ENCODE measurements at regions not wholly inside any gene's neighbourhood (a gene's known extent, or its start where the extent isn't known, plus 50 kb on each side); places are given as distances from the start of the nearest gene placed in this dataset.

- H3K27me3 ChIP-seq: no peaks in the 10 kb centered on the region
- H3K4me3 ChIP-seq: no peak overlapping the region
- no peak for TF ChIP-seq Cebpa-rat (IDR thresholded peaks at IDR 0.05)
Observed at GRCh38 chr3:186487819-186488218, 56.4 kb downstream of the CRYGS start.

DNA sequence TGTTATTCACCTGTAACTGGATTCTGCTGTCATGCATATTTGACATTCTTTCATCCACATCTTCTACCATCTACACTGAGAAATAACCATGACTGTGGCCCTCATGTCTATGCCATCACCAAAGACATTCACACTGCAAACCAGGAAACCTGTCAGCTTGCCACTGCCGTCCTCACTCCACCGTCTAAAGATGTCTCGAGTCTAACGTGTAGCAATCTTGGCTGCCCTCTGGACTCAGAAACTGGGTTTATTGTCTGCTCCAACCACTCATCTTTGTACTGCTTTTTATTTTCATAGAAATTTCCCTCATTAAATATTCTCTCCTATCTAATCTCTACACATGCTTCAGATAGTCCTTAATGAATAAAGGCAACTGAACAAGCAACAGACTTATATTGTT lies 57.1 kb downstream of the CRYGS start:
- H3K4me1 ChIP-seq: peaks cover 0 to under 1% (median 0%) of the 10 kb centered on the region in 10 experiments; a peak in 3 of 20 replicates
- H3K9me3 ChIP-seq (replicated peaks in 1 of 11): no peaks in the 10 kb centered on the region
- H3K4me3 ChIP-seq: no peak overlapping the region
- no peaks in the 10 kb centered on the region for H3K27me3 ChIP-seq
- no peaks in the 10 kb centered on the region for H4K20me1 ChIP-seq
- no peak overlapping the region for H3K9ac ChIP-seq
- no peaks in the 10 kb centered on the region for H3K36me3 ChIP-seq
- no peak overlapping the region for H3K27ac ChIP-seq
- H3K4me2 ChIP-seq: no peak overlapping the region
- TF ChIP-seq Cebpa-rat (IDR thresholded peaks at IDR 0.05): no peak

More at GRCh38 chr3:186487819-186488218, 56.4 kb downstream of the CRYGS start:
- Histone ChIP-seq H3K9me3 (replicated peaks in 1 of 11) (no peaks in the 10 kb centered on the region), H3K27ac (no peak overlapping the region), H3K4me2 (no peak overlapping the region), H4K20me1 (no peaks in the 10 kb centered on the region), H3K4me1 (no peaks in the 10 kb centered on the region), H3K9ac (no peak overlapping the region), H3K36me3 (no peaks in the 10 kb centered on the region)

DNA sequence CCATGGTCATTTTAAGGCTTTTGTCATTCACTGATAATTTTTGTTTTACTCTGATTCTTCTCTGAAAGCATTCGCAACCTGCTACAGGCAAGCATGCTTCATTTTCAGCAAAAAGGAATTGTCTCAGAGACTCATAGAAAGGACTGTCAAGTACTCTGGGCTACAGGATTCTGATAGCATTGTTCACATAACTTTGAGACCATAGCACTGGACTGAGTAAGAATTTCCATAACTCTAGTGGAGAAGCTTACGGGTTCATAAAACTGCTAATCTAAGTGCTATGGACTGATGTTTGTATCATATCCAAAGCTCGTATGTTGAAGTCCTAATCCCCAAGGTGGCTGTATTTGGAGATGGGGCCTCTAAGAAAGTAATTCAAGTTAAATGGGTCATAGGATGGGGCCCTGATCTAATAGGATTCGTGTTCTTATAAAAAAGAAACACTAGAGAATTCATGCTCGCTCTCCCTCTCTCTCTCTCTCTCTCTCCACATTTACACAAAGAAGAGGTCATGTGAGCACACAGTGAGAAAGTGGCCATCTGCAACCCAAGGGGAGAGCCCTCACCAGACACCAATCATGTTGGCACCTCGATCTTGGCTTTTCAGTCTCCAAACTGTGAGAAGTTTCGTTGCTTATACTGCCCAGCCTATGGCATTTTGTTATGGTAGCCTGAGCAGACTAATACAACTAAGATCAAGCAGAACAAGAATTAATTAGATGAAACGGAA lies 60.4 kb downstream of the CRYGS start:
- H3K27ac ChIP-seq: no peak overlapping the region
- H4K20me1 ChIP-seq: no peaks in the 10 kb centered on the region
- no peaks in the 10 kb centered on the region for H3K36me3 ChIP-seq
- H3K9me3 ChIP-seq (replicated peaks in 1 of 11): no peaks in the 10 kb centered on the region
- H3K4me2 ChIP-seq: no peak overlapping the region
- H3K27me3 ChIP-seq: no peaks in the 10 kb centered on the region
- no peak for TF ChIP-seq Cebpa-rat (IDR thresholded peaks at IDR 0.05)
- H3K4me3 ChIP-seq: no peak overlapping the region
- H3K4me1 ChIP-seq: peaks cover 8 to 15% (median 14%) of the 10 kb centered on the region in 10 experiments; a peak in 18 of 20 replicates
- H3K9ac ChIP-seq: no peak overlapping the region

DNA sequence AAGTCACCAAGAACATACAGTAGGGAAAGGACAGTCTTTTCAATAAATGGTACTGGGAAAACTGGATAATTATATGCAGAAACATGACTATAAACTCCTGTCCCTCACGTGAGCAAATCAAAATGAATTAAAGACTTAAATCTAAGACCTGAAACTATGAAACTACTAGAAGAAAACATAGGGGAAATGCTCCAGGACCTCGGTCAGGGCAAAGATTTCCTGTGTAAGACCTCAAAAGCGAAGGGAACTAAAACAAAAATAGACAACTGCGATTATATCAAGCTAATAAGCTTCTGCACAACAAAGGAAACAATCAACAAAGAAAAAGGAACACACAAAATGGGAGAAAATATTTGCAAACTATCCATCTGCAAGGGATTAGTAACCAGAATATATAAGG lies 62.7 kb downstream of the CRYGS start:
- Histone ChIP-seq H3K27me3 (no peaks in the 10 kb centered on the region), H3K4me2 (peak overlapping the region; percentile 2 to 63 (median 39); a peak in 18 of 22 replicates), H3K36me3 (no peaks in the 10 kb centered on the region), H4K20me1 (no peaks in the 10 kb centered on the region), H3K9ac (no peak overlapping the region), H3K9me3 (replicated peaks in 1 of 11) (no peaks in the 10 kb centered on the region), H3K4me1 (peaks cover 8 to 15% (median 14%) of the 10 kb centered on the region in 10 experiments; a peak in 19 of 20 replicates), H3K4me3 (no peak overlapping the region), H3K27ac (no peak overlapping the region)
- no peak for TF ChIP-seq Cebpa-rat (IDR thresholded peaks at IDR 0.05)

- Histone ChIP-seq H4K20me1 (no peaks in the 10 kb centered on the region), H3K9ac (no peak overlapping the region), H3K36me3 (no peaks in the 10 kb centered on the region), H3K4me3 (no peak overlapping the region), H3K4me2 (no peak overlapping the region), H3K27me3 (no peaks in the 10 kb centered on the region), H3K4me1 (peaks cover 8 to 21% (median 17%) of the 10 kb centered on the region in 10 experiments; a peak in 19 of 20 replicates), H3K27ac (no peak overlapping the region), H3K9me3 (replicated peaks in 1 of 11) (no peaks in the 10 kb centered on the region)
- no peak for TF ChIP-seq Cebpa-rat (IDR thresholded peaks at IDR 0.05)
Observed at GRCh38 chr3:186477876-186478275, 66.3 kb downstream of the CRYGS start.

GRCh38 chr3:186477033-186477432 lies 67.1 kb downstream of the CRYGS start:
- H3K4me3 ChIP-seq: no peak overlapping the region

DNA sequence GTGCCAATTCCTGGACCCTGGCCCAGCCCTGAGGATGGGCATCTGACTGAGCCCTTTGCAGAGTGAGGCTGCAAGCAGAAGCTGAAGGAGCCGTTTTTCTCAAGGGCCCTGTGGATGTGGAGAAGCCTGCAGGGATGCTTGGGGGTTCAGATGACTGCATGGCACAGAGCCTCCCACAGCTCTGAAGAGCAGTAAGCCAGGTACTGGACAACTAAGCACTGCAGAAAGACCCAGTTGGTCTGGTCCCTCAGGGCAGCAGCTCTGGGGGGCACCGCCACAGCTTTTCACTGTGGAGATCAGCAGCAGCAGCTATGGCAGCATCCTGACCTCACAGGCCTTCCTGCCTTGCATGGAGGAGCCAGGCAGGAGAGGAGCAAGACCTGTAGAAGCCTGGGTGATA lies 67.6 kb downstream of the CRYGS start:
- no peak overlapping the region for H3K9ac ChIP-seq
- H3K4me2 ChIP-seq: peak overlapping the region in 2 of 11 experiments; percentile 4 to 26; a peak in 1 of 22 replicates
- no peaks in the 10 kb centered on the region for H3K9me3 ChIP-seq (replicated peaks in 1 of 11)
- H3K27me3 ChIP-seq: no peaks in the 10 kb centered on the region
- TF ChIP-seq Cebpa-rat (IDR thresholded peaks at IDR 0.05): no peak
- no peak overlapping the region for H3K4me3 ChIP-seq
- H3K36me3 ChIP-seq: no peaks in the 10 kb centered on the region
- no peaks in the 10 kb centered on the region for H4K20me1 ChIP-seq
- no peak overlapping the region for H3K27ac ChIP-seq
- H3K4me1 ChIP-seq: peaks cover 7 to 17% (median 13%) of the 10 kb centered on the region in 10 experiments; a peak in 19 of 20 replicates

More at GRCh38 chr3:186477033-186477432, 67.1 kb downstream of the CRYGS start:
- Histone ChIP-seq H3K9me3 (replicated peaks in 1 of 11) (no peaks in the 10 kb centered on the region), H3K27ac (no peak overlapping the region), H3K9ac (no peak overlapping the region), H4K20me1 (no peaks in the 10 kb centered on the region), H3K4me1 (peaks cover 8 to 22% (median 17%) of the 10 kb centered on the region in 10 experiments; a peak in 19 of 20 replicates), H3K4me2 (no peak overlapping the region), H3K36me3 (no peaks in the 10 kb centered on the region), H3K27me3 (no peaks in the 10 kb centered on the region)
- no peak for TF ChIP-seq Cebpa-rat (IDR thresholded peaks at IDR 0.05)

DNA sequence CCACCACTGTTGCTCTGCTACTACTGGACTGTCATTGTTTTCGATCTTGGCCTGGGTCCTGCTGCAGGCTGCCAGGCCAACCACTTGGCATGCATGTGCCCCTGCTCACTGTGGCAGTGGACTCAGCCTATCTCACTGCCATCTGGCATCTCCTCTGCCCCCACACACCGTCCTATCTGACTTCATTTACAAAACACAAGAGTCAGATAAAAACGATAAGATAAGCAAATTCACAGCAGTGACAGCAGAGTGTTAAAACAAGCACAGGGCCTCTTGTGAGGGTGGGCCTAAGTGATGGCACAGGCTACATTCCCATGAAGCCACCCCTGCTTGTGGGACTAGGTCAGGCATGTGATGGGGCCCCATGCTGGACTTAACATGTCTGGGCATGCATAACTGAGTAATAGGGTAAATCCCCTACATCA lies 68.1 kb downstream of the CRYGS start:
- no peak for TF ChIP-seq Cebpa-rat (IDR thresholded peaks at IDR 0.05)
- H3K4me2 ChIP-seq: peak overlapping the region in 2 of 11 experiments; percentile 4 to 26; a peak in 1 of 22 replicates
- H3K9me3 ChIP-seq (replicated peaks in 1 of 11): no peaks in the 10 kb centered on the region
- H3K36me3 ChIP-seq: no peaks in the 10 kb centered on the region
- no peak overlapping the region for H3K27ac ChIP-seq
- H4K20me1 ChIP-seq: no peaks in the 10 kb centered on the region
- no peak overlapping the region for H3K9ac ChIP-seq
- H3K27me3 ChIP-seq: no peaks in the 10 kb centered on the region
- no peak overlapping the region for H3K4me3 ChIP-seq
- H3K4me1 ChIP-seq: peaks cover 2 to 12% (median 9%) of the 10 kb centered on the region in 10 experiments; a peak in 19 of 20 replicates

GRCh38 chr3:186473166-186473565 lies 71.0 kb downstream of the CRYGS start:
- Histone ChIP-seq H3K9me3 (replicated peaks in 1 of 11) (no peaks in the 10 kb centered on the region), H3K4me1 (peaks cover 0 to 22% (median 12%) of the 10 kb centered on the region in 10 experiments; a peak in 15 of 20 replicates), H3K4me2 (peak overlapping the region in 3 of 11 experiments; percentile 13 to 31 (median 24); a peak in 3 of 22 replicates), H3K4me3 (no peak overlapping the region), H4K20me1 (no peaks in the 10 kb centered on the region), H3K36me3 (no peaks in the 10 kb centered on the region), H3K27me3 (no peaks in the 10 kb centered on the region), H3K27ac (no peak overlapping the region), H3K9ac (no peak overlapping the region)
- no peak for TF ChIP-seq Cebpa-rat (IDR thresholded peaks at IDR 0.05)
